Dendritic cell treated with granulocyte-macrophage colony-stimulating factor and Interleukin-4, amounts not matched to agents 40 ng/mL and 50 ng/mL, for 4 days (primary cell): ENCODE measurements at regions not wholly inside any gene's neighbourhood (a gene's known extent, or its start where the extent isn't known, plus 50 kb on each side); places are given as distances from the start of the nearest gene placed in this dataset.
A peak's percentile ranks its signal among the peaks of the same experiment; 100 is the strongest.

Source experiments
- H3K27ac Mint-ChIP-seq: one replicate; pipeline ENCODE4 v1.8.0; 2022; ENCODE audit warnings: mild to moderate bottlenecking, mixed read lengths
- H3K27me3 Mint-ChIP-seq: one replicate; pipeline ENCODE4 v1.8.0; 2022; ENCODE audit warnings: mild to moderate bottlenecking, mixed read lengths
- H3K36me3 Mint-ChIP-seq: one replicate; pipeline ENCODE4 v1.8.0; 2022; ENCODE audit warnings: low read depth, mixed read lengths
- H3K4me1 Mint-ChIP-seq: one replicate; pipeline ENCODE4 v1.8.0; 2022; ENCODE audit warnings: low read depth, mixed read lengths
- H3K4me3 Mint-ChIP-seq: one replicate; pipeline ENCODE4 v1.8.0; 2022; ENCODE audit warnings: mild to moderate bottlenecking, moderate library complexity, mixed read lengths
- H3K9me3 Mint-ChIP-seq: one replicate; pipeline ENCODE4 v1.8.0; 2022; ENCODE audit warnings: mixed read lengths
- intact Hi-C: fragments of 100-400 bp; cut with micrococcal nuclease; formaldehyde crosslinking; loops from one replicate; pipeline ENCODE4 v1.15.0; 2022

- Mint-ChIP-seq H3K27ac (no peak overlapping the region), H3K4me3 (no peak overlapping the region), H3K9me3 (peaks cover 6% of the 10 kb centered on the region), H3K36me3 (no peaks in the 10 kb centered on the region), H3K27me3 (peaks cover 15% of the 10 kb centered on the region), H3K4me1 (peaks cover 12% of the 10 kb centered on the region)
- intact Hi-C loops = no loop called here
Measured at GRCh38 chr14:97456958-97457357, 659.8 kb downstream of the VRK1 start.

GRCh38 chr14:97457575-97458085 lies 660.4 kb downstream of the VRK1 start:
- Mint-ChIP-seq H3K36me3 (no peaks in the 10 kb centered on the region), H3K9me3 (peaks cover 11% of the 10 kb centered on the region), H3K4me3 (no peak overlapping the region), H3K27ac (no peak overlapping the region), H3K27me3 (peaks cover 14% of the 10 kb centered on the region), H3K4me1 (peaks cover 12% of the 10 kb centered on the region)
- intact Hi-C loops = no loop called here

GRCh38 chr14:97458255-97458654 lies 661.1 kb downstream of the VRK1 start:
- H3K27ac Mint-ChIP-seq = peak overlapping the region; percentile 20
- peaks cover 11% of the 10 kb centered on the region for H3K9me3 Mint-ChIP-seq
- intact Hi-C loops = no loop called here
- H3K4me3 Mint-ChIP-seq = peak overlapping the region; percentile 72
- H3K4me1 Mint-ChIP-seq = peaks cover 12% of the 10 kb centered on the region
- H3K36me3 Mint-ChIP-seq = no peaks in the 10 kb centered on the region
- H3K27me3 Mint-ChIP-seq = peaks cover 14% of the 10 kb centered on the region

GRCh38 chr14:97458661-97459579 lies 661.7 kb downstream of the VRK1 start:
- Mint-ChIP-seq H3K27me3 (peaks cover 14% of the 10 kb centered on the region), H3K27ac (peak overlapping the region; percentile 20), H3K4me1 (peaks cover 12% of the 10 kb centered on the region), H3K9me3 (peaks cover 11% of the 10 kb centered on the region), H3K36me3 (no peaks in the 10 kb centered on the region), H3K4me3 (peak overlapping the region; percentile 72)
- intact Hi-C loops = no loop called here

- Mint-ChIP-seq H3K27me3 (peaks cover 15% of the 10 kb centered on the region), H3K27ac (no peak overlapping the region), H3K36me3 (no peaks in the 10 kb centered on the region), H3K4me3 (no peak overlapping the region), H3K9me3 (peaks cover 11% of the 10 kb centered on the region), H3K4me1 (peaks cover 12% of the 10 kb centered on the region)
- intact Hi-C loops = no loop called here
Measured at GRCh38 chr14:97462081-97462480, 664.9 kb downstream of the VRK1 start.

GRCh38 chr14:97468220-97468619 lies 671.0 kb downstream of the VRK1 start:
- no peak overlapping the region for H3K27ac Mint-ChIP-seq
- no peaks in the 10 kb centered on the region for H3K9me3 Mint-ChIP-seq
- H3K4me1 Mint-ChIP-seq = no peaks in the 10 kb centered on the region
- H3K36me3 Mint-ChIP-seq = no peaks in the 10 kb centered on the region
- intact Hi-C loops = no loop called here
- H3K4me3 Mint-ChIP-seq = no peak overlapping the region
- peaks cover 5% of the 10 kb centered on the region for H3K27me3 Mint-ChIP-seq

GRCh38 chr14:97477353-97477752 lies 680.2 kb downstream of the VRK1 start:
- H3K4me1 Mint-ChIP-seq = no peaks in the 10 kb centered on the region
- no peak overlapping the region for H3K4me3 Mint-ChIP-seq
- H3K9me3 Mint-ChIP-seq = no peaks in the 10 kb centered on the region
- intact Hi-C loops = no loop called here
- no peaks in the 10 kb centered on the region for H3K36me3 Mint-ChIP-seq
- peaks cover 5% of the 10 kb centered on the region for H3K27me3 Mint-ChIP-seq
- no peak overlapping the region for H3K27ac Mint-ChIP-seq

GRCh38 chr14:97485201-97485600 lies 688.0 kb downstream of the VRK1 start:
- intact Hi-C loops = no loop called here
- no peak overlapping the region for H3K4me3 Mint-ChIP-seq
- no peaks in the 10 kb centered on the region for H3K36me3 Mint-ChIP-seq
- no peaks in the 10 kb centered on the region for H3K27me3 Mint-ChIP-seq
- no peak overlapping the region for H3K27ac Mint-ChIP-seq
- H3K4me1 Mint-ChIP-seq = no peaks in the 10 kb centered on the region
- H3K9me3 Mint-ChIP-seq = no peaks in the 10 kb centered on the region

- H3K27ac Mint-ChIP-seq = no peak overlapping the region
- no peaks in the 10 kb centered on the region for H3K27me3 Mint-ChIP-seq
- intact Hi-C loops = no loop called here
- no peaks in the 10 kb centered on the region for H3K4me1 Mint-ChIP-seq
- no peaks in the 10 kb centered on the region for H3K36me3 Mint-ChIP-seq
- no peak overlapping the region for H3K4me3 Mint-ChIP-seq
- H3K9me3 Mint-ChIP-seq = no peaks in the 10 kb centered on the region
Measured at GRCh38 chr14:97486601-97487120, 689.5 kb downstream of the VRK1 start.

DNA sequence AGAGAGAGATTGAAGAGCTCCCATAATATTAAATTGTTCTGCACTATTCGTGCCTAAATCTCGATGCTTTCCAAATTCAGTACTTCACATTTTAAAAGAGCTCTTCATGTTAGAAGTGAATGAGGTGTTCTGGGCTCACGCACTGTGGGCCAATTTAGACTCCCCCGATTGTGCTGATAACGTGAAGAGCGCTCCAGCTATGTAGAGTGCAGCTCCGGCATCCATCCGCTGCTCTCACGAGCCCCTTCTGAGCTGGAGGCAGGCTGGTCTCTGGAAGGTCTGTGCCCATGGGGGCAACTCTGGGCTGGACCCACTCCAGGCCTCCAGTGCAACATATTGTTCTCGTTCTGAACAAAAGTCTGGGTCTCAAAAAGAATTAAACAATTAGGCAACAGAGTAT lies 692.6 kb downstream of the VRK1 start:
- H3K9me3 Mint-ChIP-seq = peaks cover 9% of the 10 kb centered on the region

DNA sequence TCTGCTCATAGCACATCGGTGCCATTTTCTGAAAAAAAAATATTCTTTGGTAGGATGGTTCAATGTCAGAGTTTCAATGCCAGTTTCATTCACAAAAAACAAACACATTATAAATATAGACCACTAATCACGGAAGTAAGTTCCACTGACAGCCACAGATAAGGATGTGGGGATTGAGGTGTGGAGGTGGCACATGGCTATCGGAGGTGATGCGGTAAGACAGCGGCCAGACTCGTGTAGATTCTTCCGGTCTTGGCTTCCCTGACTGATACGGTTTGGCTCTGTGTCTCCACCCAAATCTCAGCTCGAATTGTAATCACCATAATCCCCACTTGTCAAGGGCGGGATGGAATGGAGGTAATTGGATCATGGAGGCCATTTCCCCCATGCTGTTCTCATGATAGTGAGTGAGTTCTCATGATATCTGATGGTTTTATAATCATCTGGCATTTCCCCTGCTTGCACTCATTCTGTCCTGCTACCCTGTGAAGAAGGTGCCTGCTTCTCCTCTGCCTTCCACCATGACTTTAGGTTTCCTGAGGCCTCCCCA lies 693.4 kb downstream of the VRK1 start:
- Mint-ChIP-seq H3K27me3 (no peaks in the 10 kb centered on the region), H3K27ac (no peak overlapping the region), H3K36me3 (no peaks in the 10 kb centered on the region), H3K4me3 (no peak overlapping the region), H3K4me1 (no peaks in the 10 kb centered on the region), H3K9me3 (peaks cover 9% of the 10 kb centered on the region)
- intact Hi-C loops = no loop called here

More for the DNA sequence above, 692.6 kb downstream of the VRK1 start:
- no peaks in the 10 kb centered on the region for H3K4me1 Mint-ChIP-seq
- no peaks in the 10 kb centered on the region for H3K27me3 Mint-ChIP-seq
- no peak overlapping the region for H3K4me3 Mint-ChIP-seq
- H3K36me3 Mint-ChIP-seq = no peaks in the 10 kb centered on the region
- intact Hi-C loops = no loop called here
- H3K27ac Mint-ChIP-seq = no peak overlapping the region

- peaks cover 9% of the 10 kb centered on the region for H3K9me3 Mint-ChIP-seq
- H3K27me3 Mint-ChIP-seq = no peaks in the 10 kb centered on the region
- H3K27ac Mint-ChIP-seq = no peak overlapping the region
- intact Hi-C loops = no loop called here
- H3K4me1 Mint-ChIP-seq = no peaks in the 10 kb centered on the region
- H3K4me3 Mint-ChIP-seq = no peak overlapping the region
- no peaks in the 10 kb centered on the region for H3K36me3 Mint-ChIP-seq
Measured at GRCh38 chr14:97491697-97492096, 694.5 kb downstream of the VRK1 start.

DNA sequence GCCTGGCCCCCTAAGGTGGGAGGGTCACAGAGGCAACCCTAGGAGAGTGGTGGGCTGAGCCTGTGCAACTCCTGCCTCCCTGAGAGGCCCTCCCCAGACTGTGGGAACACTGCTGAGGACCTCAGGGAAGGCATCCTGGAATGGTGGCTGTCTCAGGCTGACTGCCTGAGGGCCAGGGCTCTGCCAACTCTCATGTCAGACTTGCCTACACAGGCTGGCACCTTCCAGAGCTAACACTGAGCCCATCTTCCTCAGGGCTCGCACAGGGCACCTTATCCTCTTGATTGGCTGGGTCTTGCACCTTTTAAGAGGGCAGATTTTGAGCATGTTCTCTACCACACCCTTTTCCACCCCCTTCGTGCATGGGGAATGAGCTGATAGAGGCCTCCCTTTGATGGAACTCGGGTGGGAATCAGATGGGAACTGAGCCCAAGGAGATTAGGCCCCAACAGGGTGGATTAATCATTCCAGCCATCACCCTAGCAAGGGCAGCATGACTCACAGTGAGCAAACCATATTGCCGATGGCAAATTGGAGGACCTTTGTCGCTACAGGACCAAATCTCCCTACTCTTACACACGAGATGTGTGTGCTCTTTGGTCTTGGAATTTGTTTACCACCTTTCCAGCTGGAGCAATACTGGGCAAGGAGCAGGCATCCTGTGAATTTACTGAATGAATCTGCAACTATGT lies 702.8 kb downstream of the VRK1 start:
- Mint-ChIP-seq H3K27me3 (peaks cover 2% of the 10 kb centered on the region), H3K4me1 (no peaks in the 10 kb centered on the region), H3K9me3 (no peaks in the 10 kb centered on the region), H3K27ac (no peak overlapping the region), H3K36me3 (no peaks in the 10 kb centered on the region), H3K4me3 (no peak overlapping the region)
- intact Hi-C loops = no loop called here

DNA sequence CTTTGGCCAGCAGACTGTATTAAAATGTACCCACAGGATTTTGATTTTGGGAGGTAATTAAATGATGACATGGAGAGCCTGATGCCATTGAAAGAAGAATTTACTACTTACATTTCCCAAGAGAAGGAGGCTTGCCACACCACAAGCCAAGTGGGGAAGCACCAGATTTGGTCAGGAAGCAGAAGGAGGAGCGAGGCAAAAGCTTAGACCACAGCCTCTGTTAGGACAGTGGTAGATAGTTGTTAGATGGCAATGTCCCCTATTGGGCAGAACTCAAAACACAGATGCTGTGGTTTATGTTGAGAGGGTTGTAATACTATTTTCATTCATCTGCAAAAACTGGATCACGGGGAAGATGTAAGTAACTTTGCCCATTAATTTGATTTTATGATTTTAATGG lies 709.4 kb downstream of the VRK1 start:
- no peaks in the 10 kb centered on the region for H3K4me1 Mint-ChIP-seq
- H3K9me3 Mint-ChIP-seq = peaks cover 42% of the 10 kb centered on the region
- no peak overlapping the region for H3K4me3 Mint-ChIP-seq
- H3K36me3 Mint-ChIP-seq = no peaks in the 10 kb centered on the region
- no peak overlapping the region for H3K27ac Mint-ChIP-seq
- intact Hi-C loops = no loop called here
- H3K27me3 Mint-ChIP-seq = no peaks in the 10 kb centered on the region
